WTC11 (cell line): ENCODE measurements at regions not wholly inside any gene's neighbourhood (a gene's known extent, or its start where the extent isn't known, plus 50 kb on each side); places are given as distances from the start of the nearest gene placed in this dataset.

Source experiments
- ATAC-seq: fragments of 200-7000 bp; cut with Tn5 transposase; 2 replicates; pipeline ENCODE4 v1.10.0; 2021; ENCODE audit warnings: mild to moderate bottlenecking, moderate library complexity
- CTCF ChIA-PET: fragments of 300-600 bp; sonication (Branson Sonifier 250); formaldehyde crosslinking; loops from one replicate; lab custom pipeline; 2021; ENCODE audit warnings: antibody characterized with exemption; lab: Charles Lee
- POLR2A ChIA-PET: fragments of 350-600 bp; sonication (Branson Sonifier 250); formaldehyde crosslinking; loops from one replicate; lab custom pipeline; 2021; ENCODE audit warnings: antibody characterized with exemption; lab: Charles Lee
- DNase-seq: peaks from one replicate; pipeline ENCODE4 v3.0.0; 2021; ENCODE audit warnings: low spot score
- H3K27ac Mint-ChIP-seq: 2 replicates; pipeline ENCODE4 v1.8.0; 2021; ENCODE audit warnings: mixed read lengths
- H3K27me3 Mint-ChIP-seq: 2 replicates; pipeline ENCODE4 v1.8.0; 2021; ENCODE audit warnings: low read depth, mild to moderate bottlenecking, moderate library complexity, mixed read lengths
- H3K36me3 Mint-ChIP-seq: 2 replicates; pipeline ENCODE4 v1.8.0; 2021; ENCODE audit warnings: mixed read lengths
- H3K4me1 Mint-ChIP-seq: 2 replicates; pipeline ENCODE4 v1.8.0; 2022; ENCODE audit warnings: mixed read lengths
- H3K4me3 Mint-ChIP-seq: 2 replicates; pipeline ENCODE4 v1.8.0; 2021; ENCODE audit warnings: mild to moderate bottlenecking, moderate library complexity, mixed read lengths
- H3K9me3 Mint-ChIP-seq: 2 replicates; pipeline ENCODE4 v1.8.0; 2021; ENCODE audit warnings: mixed read lengths
- ELF4 ChIP-seq: sonication (generic); formaldehyde crosslinking; IDR thresholded peaks from 2 replicates; pipeline ENCODE4 v1.8.1; 2022; ENCODE audit warnings: low read depth, mild to moderate bottlenecking, moderate library complexity, missing genetic modification reagents
- EMX1 ChIP-seq: fragments of 250-450 bp; sonication (Bioruptor Pico); IDR thresholded peaks from 2 replicates; pipeline ENCODE4 v1.8.0; 2021; ENCODE audit warnings: mild to moderate bottlenecking
- IRF2 ChIP-seq: sonication (generic); formaldehyde crosslinking; IDR thresholded peaks from 2 replicates; pipeline ENCODE4 v1.8.0; 2022; ENCODE audit warnings: low read depth, missing genetic modification reagents, borderline replicate concordance
- NR2C2 ChIP-seq: sonication (generic); formaldehyde crosslinking; IDR thresholded peaks from 2 replicates; pipeline ENCODE4 v1.8.0; 2022; ENCODE audit warnings: mild to moderate bottlenecking, missing genetic modification reagents
- OVOL2 ChIP-seq: fragments of 250-450 bp; sonication (Bioruptor Pico); IDR thresholded peaks from 2 replicates; pipeline ENCODE4 v1.9.0; 2021; ENCODE audit warnings: mild to moderate bottlenecking, borderline replicate concordance
- RELA ChIP-seq: sonication (generic); formaldehyde crosslinking; IDR thresholded peaks from 2 replicates; pipeline ENCODE4 v1.8.1; 2022; ENCODE audit warnings: missing genetic modification reagents, mild to moderate bottlenecking, borderline replicate concordance
- ZNF121 ChIP-seq: sonication (generic); formaldehyde crosslinking; IDR thresholded peaks from 2 replicates; pipeline ENCODE4 v1.8.0; 2023; ENCODE audit warnings: missing genetic modification reagents
- ZNF219 ChIP-seq: sonication (generic); formaldehyde crosslinking; IDR thresholded peaks from 2 replicates; pipeline ENCODE4 v1.8.0; 2023; ENCODE audit warnings: missing genetic modification reagents, mild to moderate bottlenecking, borderline replicate concordance
- TF ChIP-seq, protein P1 (sequence below): sonication (generic); formaldehyde crosslinking; IDR thresholded peaks from 2 replicates; pipeline ENCODE4 v1.8.0; 2022; ENCODE audit warnings: missing genetic modification reagents
- TF ChIP-seq, protein P2 (sequence below): sonication (generic); formaldehyde crosslinking; IDR thresholded peaks from 2 replicates; pipeline ENCODE4 v1.8.0; 2022; ENCODE audit warnings: mild to moderate bottlenecking, missing genetic modification reagents
- TF ChIP-seq, protein P3 (sequence below): sonication (generic); formaldehyde crosslinking; IDR thresholded peaks from 2 replicates; pipeline ENCODE4 v1.8.0; 2022; ENCODE audit warnings: mild to moderate bottlenecking, missing genetic modification reagents
- TF ChIP-seq, protein P4 (sequence below): fragments of 250-450 bp; sonication (Bioruptor Pico); IDR thresholded peaks from 2 replicates; pipeline ENCODE4 v1.9.0; 2021; ENCODE audit warnings: moderate library complexity, mild to moderate bottlenecking, inconsistent platforms, borderline replicate concordance
- TF ChIP-seq, protein P5 (sequence below): sonication (generic); formaldehyde crosslinking; IDR thresholded peaks from 2 replicates; pipeline ENCODE4 v1.8.0; 2023; ENCODE audit warnings: mild to moderate bottlenecking, missing genetic modification reagents
- TF ChIP-seq, protein P6 (sequence below): sonication (generic); formaldehyde crosslinking; IDR thresholded peaks from 2 replicates; pipeline ENCODE4 v1.8.0; 2022; ENCODE audit warnings: mild to moderate bottlenecking, missing genetic modification reagents
- TF ChIP-seq, protein P7 (sequence below): sonication (generic); formaldehyde crosslinking; IDR thresholded peaks from 2 replicates; pipeline ENCODE4 v1.8.1; 2023; ENCODE audit warnings: mild to moderate bottlenecking, missing genetic modification reagents
- TF ChIP-seq, protein P8 (sequence below): sonication (generic); formaldehyde crosslinking; conservative IDR thresholded peaks from 2 replicates; pipeline ENCODE4 v1.8.1; 2023; ENCODE audit warnings: mild to moderate bottlenecking, low read depth, missing genetic modification reagents, moderate library complexity

DNA sequence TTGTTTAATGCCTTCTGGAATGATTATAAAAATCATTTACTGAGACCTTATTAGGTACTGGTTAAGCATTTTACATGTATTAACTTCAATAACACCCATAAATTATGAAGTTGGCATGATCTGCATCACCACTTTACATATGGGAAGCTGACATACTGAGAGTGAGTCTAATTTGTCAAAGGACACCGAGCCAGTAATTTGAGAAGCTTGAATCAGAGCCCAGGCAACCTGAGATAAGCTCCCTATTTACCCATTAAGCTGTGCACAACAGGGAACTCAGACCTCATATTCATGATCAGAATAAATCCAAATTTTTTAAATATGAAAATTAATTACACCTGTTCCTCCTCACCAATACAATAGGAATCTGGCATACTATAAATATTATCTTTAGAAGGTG is 247.9 kb upstream of the EPHA5 start (continued):
- TF ChIP-seq, protein P1, sequence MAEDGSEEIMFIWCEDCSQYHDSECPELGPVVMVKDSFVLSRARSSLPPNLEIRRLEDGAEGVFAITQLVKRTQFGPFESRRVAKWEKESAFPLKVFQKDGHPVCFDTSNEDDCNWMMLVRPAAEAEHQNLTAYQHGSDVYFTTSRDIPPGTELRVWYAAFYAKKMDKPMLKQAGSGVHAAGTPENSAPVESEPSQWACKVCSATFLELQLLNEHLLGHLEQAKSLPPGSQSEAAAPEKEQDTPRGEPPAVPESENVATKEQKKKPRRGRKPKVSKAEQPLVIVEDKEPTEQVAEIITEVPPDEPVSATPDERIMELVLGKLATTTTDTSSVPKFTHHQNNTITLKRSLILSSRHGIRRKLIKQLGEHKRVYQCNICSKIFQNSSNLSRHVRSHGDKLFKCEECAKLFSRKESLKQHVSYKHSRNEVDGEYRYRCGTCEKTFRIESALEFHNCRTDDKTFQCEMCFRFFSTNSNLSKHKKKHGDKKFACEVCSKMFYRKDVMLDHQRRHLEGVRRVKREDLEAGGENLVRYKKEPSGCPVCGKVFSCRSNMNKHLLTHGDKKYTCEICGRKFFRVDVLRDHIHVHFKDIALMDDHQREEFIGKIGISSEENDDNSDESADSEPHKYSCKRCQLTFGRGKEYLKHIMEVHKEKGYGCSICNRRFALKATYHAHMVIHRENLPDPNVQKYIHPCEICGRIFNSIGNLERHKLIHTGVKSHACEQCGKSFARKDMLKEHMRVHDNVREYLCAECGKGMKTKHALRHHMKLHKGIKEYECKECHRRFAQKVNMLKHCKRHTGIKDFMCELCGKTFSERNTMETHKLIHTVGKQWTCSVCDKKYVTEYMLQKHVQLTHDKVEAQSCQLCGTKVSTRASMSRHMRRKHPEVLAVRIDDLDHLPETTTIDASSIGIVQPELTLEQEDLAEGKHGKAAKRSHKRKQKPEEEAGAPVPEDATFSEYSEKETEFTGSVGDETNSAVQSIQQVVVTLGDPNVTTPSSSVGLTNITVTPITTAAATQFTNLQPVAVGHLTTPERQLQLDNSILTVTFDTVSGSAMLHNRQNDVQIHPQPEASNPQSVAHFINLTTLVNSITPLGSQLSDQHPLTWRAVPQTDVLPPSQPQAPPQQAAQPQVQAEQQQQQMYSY (CRISPR knock-in tag) = no peak
- TF ChIP-seq, protein P2, sequence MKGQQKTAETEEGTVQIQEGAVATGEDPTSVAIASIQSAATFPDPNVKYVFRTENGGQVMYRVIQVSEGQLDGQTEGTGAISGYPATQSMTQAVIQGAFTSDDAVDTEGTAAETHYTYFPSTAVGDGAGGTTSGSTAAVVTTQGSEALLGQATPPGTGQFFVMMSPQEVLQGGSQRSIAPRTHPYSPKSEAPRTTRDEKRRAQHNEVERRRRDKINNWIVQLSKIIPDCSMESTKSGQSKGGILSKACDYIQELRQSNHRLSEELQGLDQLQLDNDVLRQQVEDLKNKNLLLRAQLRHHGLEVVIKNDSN (CRISPR knock-in tag) = no peak
- TF ChIP-seq, protein P3, sequence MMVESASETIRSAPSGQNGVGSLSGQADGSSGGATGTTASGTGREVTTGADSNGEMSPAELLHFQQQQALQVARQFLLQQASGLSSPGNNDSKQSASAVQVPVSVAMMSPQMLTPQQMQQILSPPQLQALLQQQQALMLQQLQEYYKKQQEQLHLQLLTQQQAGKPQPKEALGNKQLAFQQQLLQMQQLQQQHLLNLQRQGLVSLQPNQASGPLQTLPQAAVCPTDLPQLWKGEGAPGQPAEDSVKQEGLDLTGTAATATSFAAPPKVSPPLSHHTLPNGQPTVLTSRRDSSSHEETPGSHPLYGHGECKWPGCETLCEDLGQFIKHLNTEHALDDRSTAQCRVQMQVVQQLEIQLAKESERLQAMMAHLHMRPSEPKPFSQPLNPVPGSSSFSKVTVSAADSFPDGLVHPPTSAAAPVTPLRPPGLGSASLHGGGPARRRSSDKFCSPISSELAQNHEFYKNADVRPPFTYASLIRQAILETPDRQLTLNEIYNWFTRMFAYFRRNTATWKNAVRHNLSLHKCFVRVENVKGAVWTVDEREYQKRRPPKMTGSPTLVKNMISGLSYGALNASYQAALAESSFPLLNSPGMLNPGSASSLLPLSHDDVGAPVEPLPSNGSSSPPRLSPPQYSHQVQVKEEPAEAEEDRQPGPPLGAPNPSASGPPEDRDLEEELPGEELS (CRISPR knock-in tag) = no peak
- TF ChIP-seq EMX1 (CRISPR knock-in tag) (no peak), OVOL2 (no peak), NR2C2 (no peak), IRF2 (CRISPR knock-in tag) (no peak), ZNF219 (CRISPR knock-in tag) (no peak), ELF4 (CRISPR knock-in tag) (no peak)
- TF ChIP-seq, protein P4, sequence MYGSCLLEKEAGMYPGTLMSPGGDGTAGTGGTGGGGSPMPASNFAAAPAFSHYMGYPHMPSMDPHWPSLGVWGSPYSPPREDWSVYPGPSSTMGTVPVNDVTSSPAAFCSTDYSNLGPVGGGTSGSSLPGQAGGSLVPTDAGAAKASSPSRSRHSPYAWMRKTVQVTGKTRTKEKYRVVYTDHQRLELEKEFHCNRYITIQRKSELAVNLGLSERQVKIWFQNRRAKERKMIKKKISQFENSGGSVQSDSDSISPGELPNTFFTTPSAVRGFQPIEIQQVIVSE (CRISPR knock-in tag) = no peak
- TF ChIP-seq, protein P5, sequence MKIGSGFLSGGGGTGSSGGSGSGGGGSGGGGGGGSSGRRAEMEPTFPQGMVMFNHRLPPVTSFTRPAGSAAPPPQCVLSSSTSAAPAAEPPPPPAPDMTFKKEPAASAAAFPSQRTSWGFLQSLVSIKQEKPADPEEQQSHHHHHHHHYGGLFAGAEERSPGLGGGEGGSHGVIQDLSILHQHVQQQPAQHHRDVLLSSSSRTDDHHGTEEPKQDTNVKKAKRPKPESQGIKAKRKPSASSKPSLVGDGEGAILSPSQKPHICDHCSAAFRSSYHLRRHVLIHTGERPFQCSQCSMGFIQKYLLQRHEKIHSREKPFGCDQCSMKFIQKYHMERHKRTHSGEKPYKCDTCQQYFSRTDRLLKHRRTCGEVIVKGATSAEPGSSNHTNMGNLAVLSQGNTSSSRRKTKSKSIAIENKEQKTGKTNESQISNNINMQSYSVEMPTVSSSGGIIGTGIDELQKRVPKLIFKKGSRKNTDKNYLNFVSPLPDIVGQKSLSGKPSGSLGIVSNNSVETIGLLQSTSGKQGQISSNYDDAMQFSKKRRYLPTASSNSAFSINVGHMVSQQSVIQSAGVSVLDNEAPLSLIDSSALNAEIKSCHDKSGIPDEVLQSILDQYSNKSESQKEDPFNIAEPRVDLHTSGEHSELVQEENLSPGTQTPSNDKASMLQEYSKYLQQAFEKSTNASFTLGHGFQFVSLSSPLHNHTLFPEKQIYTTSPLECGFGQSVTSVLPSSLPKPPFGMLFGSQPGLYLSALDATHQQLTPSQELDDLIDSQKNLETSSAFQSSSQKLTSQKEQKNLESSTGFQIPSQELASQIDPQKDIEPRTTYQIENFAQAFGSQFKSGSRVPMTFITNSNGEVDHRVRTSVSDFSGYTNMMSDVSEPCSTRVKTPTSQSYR (CRISPR knock-in tag) = no peak
- TF ChIP-seq, protein P6, sequence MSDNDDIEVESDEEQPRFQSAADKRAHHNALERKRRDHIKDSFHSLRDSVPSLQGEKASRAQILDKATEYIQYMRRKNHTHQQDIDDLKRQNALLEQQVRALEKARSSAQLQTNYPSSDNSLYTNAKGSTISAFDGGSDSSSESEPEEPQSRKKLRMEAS (CRISPR knock-in tag) = no peak

DNA sequence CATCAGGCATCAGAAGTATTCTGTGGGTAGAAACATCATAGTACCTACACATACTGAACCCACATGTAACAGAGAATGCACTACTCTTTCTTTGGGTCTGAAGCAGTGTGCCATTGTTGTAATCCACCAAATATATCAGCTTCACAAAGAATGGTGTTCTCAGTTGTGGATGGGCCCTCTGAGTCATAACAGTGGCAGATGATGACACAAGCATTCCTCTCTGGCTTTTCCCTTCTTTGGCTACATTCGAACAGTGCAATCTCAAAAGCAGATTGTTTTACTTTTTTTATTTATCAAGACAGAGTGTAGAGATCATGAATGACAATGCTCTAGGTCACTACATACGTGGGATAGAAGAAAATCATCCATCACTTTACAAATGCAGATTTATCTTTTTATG is 247.2 kb upstream of the EPHA5 start:
- Mint-ChIP-seq H3K4me3 (no peak overlapping the region), H3K4me1 (peaks cover 11% of the 10 kb centered on the region), H3K9me3 (peaks cover 31% of the 10 kb centered on the region), H3K27ac (no peak overlapping the region), H3K36me3 (peaks cover 18% of the 10 kb centered on the region), H3K27me3 (peaks cover 5% of the 10 kb centered on the region; the same call in 1 of the 2 replicates)
- ChIA-PET CTCF (no interaction called here), POLR2A (no interaction called here)
- TF ChIP-seq, protein P6 (CRISPR knock-in tag) = no peak
- TF ChIP-seq, protein P7, sequence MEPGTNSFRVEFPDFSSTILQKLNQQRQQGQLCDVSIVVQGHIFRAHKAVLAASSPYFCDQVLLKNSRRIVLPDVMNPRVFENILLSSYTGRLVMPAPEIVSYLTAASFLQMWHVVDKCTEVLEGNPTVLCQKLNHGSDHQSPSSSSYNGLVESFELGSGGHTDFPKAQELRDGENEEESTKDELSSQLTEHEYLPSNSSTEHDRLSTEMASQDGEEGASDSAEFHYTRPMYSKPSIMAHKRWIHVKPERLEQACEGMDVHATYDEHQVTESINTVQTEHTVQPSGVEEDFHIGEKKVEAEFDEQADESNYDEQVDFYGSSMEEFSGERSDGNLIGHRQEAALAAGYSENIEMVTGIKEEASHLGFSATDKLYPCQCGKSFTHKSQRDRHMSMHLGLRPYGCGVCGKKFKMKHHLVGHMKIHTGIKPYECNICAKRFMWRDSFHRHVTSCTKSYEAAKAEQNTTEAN (CRISPR knock-in tag) = no peak
- TF ChIP-seq ZNF121 (CRISPR knock-in tag) (no peak), RELA (no peak)
- TF ChIP-seq, protein P8, sequence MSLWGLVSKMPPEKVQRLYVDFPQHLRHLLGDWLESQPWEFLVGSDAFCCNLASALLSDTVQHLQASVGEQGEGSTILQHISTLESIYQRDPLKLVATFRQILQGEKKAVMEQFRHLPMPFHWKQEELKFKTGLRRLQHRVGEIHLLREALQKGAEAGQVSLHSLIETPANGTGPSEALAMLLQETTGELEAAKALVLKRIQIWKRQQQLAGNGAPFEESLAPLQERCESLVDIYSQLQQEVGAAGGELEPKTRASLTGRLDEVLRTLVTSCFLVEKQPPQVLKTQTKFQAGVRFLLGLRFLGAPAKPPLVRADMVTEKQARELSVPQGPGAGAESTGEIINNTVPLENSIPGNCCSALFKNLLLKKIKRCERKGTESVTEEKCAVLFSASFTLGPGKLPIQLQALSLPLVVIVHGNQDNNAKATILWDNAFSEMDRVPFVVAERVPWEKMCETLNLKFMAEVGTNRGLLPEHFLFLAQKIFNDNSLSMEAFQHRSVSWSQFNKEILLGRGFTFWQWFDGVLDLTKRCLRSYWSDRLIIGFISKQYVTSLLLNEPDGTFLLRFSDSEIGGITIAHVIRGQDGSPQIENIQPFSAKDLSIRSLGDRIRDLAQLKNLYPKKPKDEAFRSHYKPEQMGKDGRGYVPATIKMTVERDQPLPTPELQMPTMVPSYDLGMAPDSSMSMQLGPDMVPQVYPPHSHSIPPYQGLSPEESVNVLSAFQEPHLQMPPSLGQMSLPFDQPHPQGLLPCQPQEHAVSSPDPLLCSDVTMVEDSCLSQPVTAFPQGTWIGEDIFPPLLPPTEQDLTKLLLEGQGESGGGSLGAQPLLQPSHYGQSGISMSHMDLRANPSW (CRISPR knock-in tag) = no peak
- DNase-seq = no peak
- no peak for ATAC-seq
